Panc1 (cell line): ENCODE measurements at regions not wholly inside any gene's neighbourhood (a gene's known extent, or its start where the extent isn't known, plus 50 kb on each side); places are given as distances from the start of the nearest gene placed in this dataset.

Experiments
- ATAC-seq: fragments of 200-7000 bp; cut with Tn5 transposase; 2 replicates; pipeline ENCODE4 v1.9.1; 2020; ENCODE audit warnings: mild to moderate bottlenecking, moderate library complexity
- BruUV-seq: library from RNA; stranded (reverse); fragments of 400-500 nt; replicated peaks from 2 replicates; lab custom pipeline; 2021; lab: Mats Ljungman, UMichigan
- CTCF ChIA-PET: fragments of 300-600 bp; sonication (Branson Sonifier 250); formaldehyde crosslinking; loops from one replicate; lab custom pipeline; 2022; ENCODE audit warnings: antibody characterized with exemption; lab: Charles Lee
- POLR2A ChIA-PET: fragments of 300-600 bp; sonication (Branson Sonifier 250); formaldehyde crosslinking; loops from one replicate; lab custom pipeline; 2022; ENCODE audit warnings: antibody characterized with exemption; lab: Charles Lee
- DNase-seq: peaks from one replicate; pipeline ENCODE4 v3.0.0-alpha.2; 2010; ENCODE audit warnings: low read depth, low spot score
- H3K27ac ChIP-seq: 2 replicates; pipeline ENCODE4 v1.5.1; 2011; ENCODE audit warnings: mild to moderate bottlenecking, low read length, inconsistent platforms
- H3K27me3 ChIP-seq: fragments of 200-500 bp; sonication (Bioruptor generic); 2 replicates; pipeline ENCODE4 v1.6.0; 2014; ENCODE audit warnings: low read length, inconsistent platforms; ENCODE audit not compliant: control insufficient read depth, insufficient read depth
- H3K36me3 ChIP-seq: fragments of 200-500 bp; sonication (Bioruptor generic); 2 replicates; pipeline ENCODE4 v1.5.1; 2014; ENCODE audit warnings: inconsistent platforms, mild to moderate bottlenecking, low read length, moderate library complexity; ENCODE audit not compliant: control insufficient read depth, insufficient read depth
- H3K4me1 ChIP-seq: 2 replicates; pipeline ENCODE4 v1.5.1; 2011; ENCODE audit warnings: inconsistent platforms, mild to moderate bottlenecking, low read length, moderate library complexity; ENCODE audit not compliant: control insufficient read depth, insufficient read depth
- H3K4me3 ChIP-seq, 2 experiments: 2 replicates each; pipeline ENCODE4 v1.5.1; 2011 to 2012; ENCODE audit warnings: low read depth in 2 of 2, low read length in 2 of 2, mild to moderate bottlenecking in 2 of 2, inconsistent platforms in 1 of 2, moderate library complexity in 1 of 2
- H3K9me3 ChIP-seq: fragments of 200-500 bp; sonication (Bioruptor generic); 2 replicates; pipeline ENCODE4 v1.5.1; 2014; ENCODE audit warnings: low read depth, mild to moderate bottlenecking, inconsistent platforms, low read length, moderate library complexity; ENCODE audit not compliant: control insufficient read depth, insufficient read depth
- POLR2AphosphoS5 ChIP-seq: IDR thresholded peaks from 2 replicates; pipeline ENCODE4 v1.6.1; 2012; ENCODE audit warnings: mild to moderate bottlenecking, low read depth, low read length, moderate library complexity
- REST ChIP-seq, 2 experiments: IDR thresholded peaks; 2 replicates each; pipeline ENCODE4 v1.6.1; 2011 to 2012; ENCODE audit warnings: low read depth in 2 of 2, control low read depth in 1 of 2, low read length in 1 of 2, mild to moderate bottlenecking in 1 of 2, moderate library complexity in 1 of 2; ENCODE audit not compliant: insufficient read depth in 1 of 2
- SIN3A ChIP-seq: IDR thresholded peaks from 2 replicates; pipeline ENCODE4 v1.6.1; 2012; ENCODE audit warnings: low read depth, mild to moderate bottlenecking, low read length, moderate library complexity, borderline replicate concordance; ENCODE audit not compliant: insufficient read depth
- TCF7L2 ChIP-seq: IDR thresholded peaks from 2 replicates; pipeline ENCODE4 v1.6.1; 2011; ENCODE audit warnings: mild to moderate bottlenecking, low read depth, low read length, inconsistent platforms
- in situ Hi-C: cut with HindIII; loops from 2 replicates; pipeline ENCODE4 v1.10.0; 2016; ENCODE audit warnings: low sequenced_read_pairs, low pct_unique_long_range_greater_than_20kb
- intact Hi-C: fragments of 100-400 bp; cut with micrococcal nuclease; formaldehyde crosslinking; loops from one replicate; pipeline ENCODE4 v1.10.0; 2022; ENCODE audit not compliant: unreplicated experiment
- TF ChIP-seq, protein P1 (sequence below): fragments of 450-650 bp; IDR thresholded peaks from 2 replicates; pipeline ENCODE4 v1.5.1; 2017; ENCODE audit warnings: mild to moderate bottlenecking

- in situ Hi-C loops = no loop called here
Measured at GRCh38 chr2:161484061-161484460, 68.0 kb downstream of the TBR1 start.

GRCh38 chr2:161486111-161486510 lies 70.0 kb downstream of the TBR1 start:
- no peak overlapping the region for H3K27ac ChIP-seq
- POLR2A ChIA-PET = no interaction called here
- in situ Hi-C loops (no loop called here), intact Hi-C loops (no loop called here)
- H3K36me3 ChIP-seq = no peaks in the 10 kb centered on the region
- DNase-seq (no peak), ATAC-seq (no peak)
- H3K4me3 ChIP-seq = no peak overlapping the region
- H3K27me3 ChIP-seq = no peaks in the 10 kb centered on the region
- CTCF ChIA-PET = no interaction called here
- H3K4me1 ChIP-seq = no peaks in the 10 kb centered on the region
- no TSS peak for BruUV-seq
- H3K9me3 ChIP-seq = no peaks in the 10 kb centered on the region
- TF ChIP-seq TCF7L2 = no peak
- TF ChIP-seq REST (IDR thresholded peaks at IDR 0.05; ENCODE audit: insufficient read depth in 1 of 2, low read depth in 2 of 2, low read length in 1 of 2) = no peak
- TF ChIP-seq SIN3A = no peak
- no peak for TF ChIP-seq POLR2AphosphoS5
- TF ChIP-seq, protein P1, sequence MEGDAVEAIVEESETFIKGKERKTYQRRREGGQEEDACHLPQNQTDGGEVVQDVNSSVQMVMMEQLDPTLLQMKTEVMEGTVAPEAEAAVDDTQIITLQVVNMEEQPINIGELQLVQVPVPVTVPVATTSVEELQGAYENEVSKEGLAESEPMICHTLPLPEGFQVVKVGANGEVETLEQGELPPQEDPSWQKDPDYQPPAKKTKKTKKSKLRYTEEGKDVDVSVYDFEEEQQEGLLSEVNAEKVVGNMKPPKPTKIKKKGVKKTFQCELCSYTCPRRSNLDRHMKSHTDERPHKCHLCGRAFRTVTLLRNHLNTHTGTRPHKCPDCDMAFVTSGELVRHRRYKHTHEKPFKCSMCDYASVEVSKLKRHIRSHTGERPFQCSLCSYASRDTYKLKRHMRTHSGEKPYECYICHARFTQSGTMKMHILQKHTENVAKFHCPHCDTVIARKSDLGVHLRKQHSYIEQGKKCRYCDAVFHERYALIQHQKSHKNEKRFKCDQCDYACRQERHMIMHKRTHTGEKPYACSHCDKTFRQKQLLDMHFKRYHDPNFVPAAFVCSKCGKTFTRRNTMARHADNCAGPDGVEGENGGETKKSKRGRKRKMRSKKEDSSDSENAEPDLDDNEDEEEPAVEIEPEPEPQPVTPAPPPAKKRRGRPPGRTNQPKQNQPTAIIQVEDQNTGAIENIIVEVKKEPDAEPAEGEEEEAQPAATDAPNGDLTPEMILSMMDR = no peak

More at GRCh38 chr2:161484061-161484460, 68.0 kb downstream of the TBR1 start:
- POLR2A ChIA-PET = no interaction called here
- no peak for DNase-seq
- ATAC-seq = no peak
- CTCF ChIA-PET = no interaction called here
- no TSS peak for BruUV-seq
- no peak overlapping the region for H3K27ac ChIP-seq
- H3K9me3 ChIP-seq = no peaks in the 10 kb centered on the region
- intact Hi-C loops = no loop called here
- no peaks in the 10 kb centered on the region for H3K27me3 ChIP-seq
- H3K36me3 ChIP-seq = no peaks in the 10 kb centered on the region
- no peaks in the 10 kb centered on the region for H3K4me1 ChIP-seq
- TF ChIP-seq SIN3A (no peak), REST (IDR thresholded peaks at IDR 0.05; ENCODE audit: insufficient read depth in 1 of 2, low read depth in 2 of 2, low read length in 1 of 2) (no peak), POLR2AphosphoS5 (no peak), TCF7L2 (no peak)
- TF ChIP-seq, protein P1 = no peak
- H3K4me3 ChIP-seq = no peak overlapping the region
